Stomach (tissue), 4 donors: ENCODE measurements at regions not wholly inside any gene's neighbourhood (a gene's known extent, or its start where the extent isn't known, plus 50 kb on each side); places are given as distances from the start of the nearest gene placed in this dataset.

Experiments used
- EP300 ChIP-seq: sonication (generic); formaldehyde crosslinking; IDR thresholded peaks from one replicate; pipeline ENCODE4 v1.6.1; 2017; ENCODE audit warnings: antibody characterized with exemption
- POLR2A ChIP-seq, 4 donors: fragments of 450-650 bp; IDR thresholded peaks; one replicate each; pipeline ENCODE4 v1.6.1; 2016; ENCODE audit warnings: antibody characterized with exemption in 4 of 4, control low read depth in 2 of 4, mild to moderate bottlenecking in 1 of 4, moderate library complexity in 1 of 4
- POLR2AphosphoS5 ChIP-seq, 3 donors: sonication (generic); formaldehyde crosslinking; IDR thresholded peaks; one replicate each; pipeline ENCODE4 v1.6.1; 2016; ENCODE audit warnings: antibody characterized with exemption in 3 of 3
- TF ChIP-seq, protein P1 (sequence below), 7 experiments: fragments of 450-650 bp in 4 of 7; fragments of 200-600 bp in 3 of 7; sonication (generic) in 3 of 7; IDR thresholded peaks; one replicate each; pipeline ENCODE4 v1.5.1; 2016 to 2019; ENCODE audit warnings: antibody characterized with exemption in 7 of 7, control low read depth in 2 of 7, mild to moderate bottlenecking in 1 of 7

DNA sequence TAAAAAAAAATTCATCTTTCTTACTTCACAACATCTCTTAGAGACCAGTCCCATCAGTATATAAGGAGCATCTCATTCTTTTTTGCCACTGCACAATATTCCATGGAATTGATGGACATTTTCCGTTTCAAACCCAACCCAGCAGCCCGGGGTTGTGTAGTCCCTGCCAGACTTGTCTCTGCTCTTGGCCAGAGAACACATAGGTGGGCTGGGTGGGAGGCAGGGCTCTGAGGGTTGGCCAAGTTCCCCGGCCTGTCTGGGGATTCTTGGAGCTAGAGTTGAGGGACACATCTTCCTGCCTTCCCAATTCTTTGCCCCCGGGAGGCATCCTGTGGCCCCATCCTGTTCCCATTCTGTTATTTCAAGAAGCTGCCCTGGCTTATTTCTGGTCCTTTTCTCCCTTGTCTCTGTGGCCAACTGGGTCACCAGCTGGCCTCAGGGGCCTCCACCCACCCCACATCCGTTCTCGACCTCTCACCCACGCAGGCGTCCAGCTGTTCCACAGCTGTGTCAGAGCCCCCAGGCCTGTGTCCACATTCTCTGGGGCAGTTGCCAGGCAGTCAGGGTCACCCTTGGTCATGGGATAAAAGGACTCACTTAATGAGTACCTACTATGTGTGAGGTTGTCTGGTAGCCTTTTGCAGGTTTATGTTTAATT lies 52.0 kb upstream of the CCDC63 start:
- TF ChIP-seq, protein P1, sequence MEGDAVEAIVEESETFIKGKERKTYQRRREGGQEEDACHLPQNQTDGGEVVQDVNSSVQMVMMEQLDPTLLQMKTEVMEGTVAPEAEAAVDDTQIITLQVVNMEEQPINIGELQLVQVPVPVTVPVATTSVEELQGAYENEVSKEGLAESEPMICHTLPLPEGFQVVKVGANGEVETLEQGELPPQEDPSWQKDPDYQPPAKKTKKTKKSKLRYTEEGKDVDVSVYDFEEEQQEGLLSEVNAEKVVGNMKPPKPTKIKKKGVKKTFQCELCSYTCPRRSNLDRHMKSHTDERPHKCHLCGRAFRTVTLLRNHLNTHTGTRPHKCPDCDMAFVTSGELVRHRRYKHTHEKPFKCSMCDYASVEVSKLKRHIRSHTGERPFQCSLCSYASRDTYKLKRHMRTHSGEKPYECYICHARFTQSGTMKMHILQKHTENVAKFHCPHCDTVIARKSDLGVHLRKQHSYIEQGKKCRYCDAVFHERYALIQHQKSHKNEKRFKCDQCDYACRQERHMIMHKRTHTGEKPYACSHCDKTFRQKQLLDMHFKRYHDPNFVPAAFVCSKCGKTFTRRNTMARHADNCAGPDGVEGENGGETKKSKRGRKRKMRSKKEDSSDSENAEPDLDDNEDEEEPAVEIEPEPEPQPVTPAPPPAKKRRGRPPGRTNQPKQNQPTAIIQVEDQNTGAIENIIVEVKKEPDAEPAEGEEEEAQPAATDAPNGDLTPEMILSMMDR (IDR thresholded peaks at IDR 0.05) = no peak
- TF ChIP-seq POLR2A (IDR thresholded peaks at IDR 0.05) = no peak
- peak in 2 of 3 donors; percentile 38 to 46 for TF ChIP-seq POLR2AphosphoS5 (IDR thresholded peaks at IDR 0.05)
- no peak for TF ChIP-seq EP300
